HCT116 (cell line): ENCODE measurements at regions not wholly inside any gene's neighbourhood (a gene's known extent, or its start where the extent isn't known, plus 50 kb on each side); places are given as distances from the start of the nearest gene placed in this dataset.
A peak's percentile ranks its signal among the peaks of the same experiment; 100 is the strongest.

Experiments
- ATAC-seq: fragments of 200-7000 bp; cut with Tn5 transposase; 2 replicates; pipeline ENCODE4 v1.9.1; 2020; ENCODE audit warnings: mild to moderate bottlenecking, moderate library complexity
- BruUV-seq: library from RNA; stranded (reverse); fragments of 400-500 nt; replicated peaks from 2 replicates; lab custom pipeline; 2021; lab: Mats Ljungman, UMichigan
- CTCF ChIA-PET: fragments of 300-600 bp; sonication (Branson Sonifier 250); formaldehyde crosslinking; loops from one replicate; lab custom pipeline; 2021; ENCODE audit warnings: antibody characterized with exemption; lab: Charles Lee
- POLR2A ChIA-PET: fragments of 300-600, 350-600 bp; sonication (Branson Sonifier 250); formaldehyde crosslinking; loops from one replicate; lab custom pipeline; 2021; ENCODE audit warnings: antibody characterized with exemption; lab: Charles Lee
- RAD21 ChIA-PET, 2 experiments: fragments of 300-600 bp; sonication (Branson Sonifier 250); formaldehyde crosslinking; loops; one replicate each; lab custom pipeline; 2023; ENCODE audit warnings: low total read pairs in 2 of 2; ENCODE audit not compliant: uncharacterized antibody in 2 of 2, unreplicated experiment in 2 of 2, low non-redundant PET in 1 of 2; lab: Charles Lee
- DNase-seq: peaks from one replicate; pipeline ENCODE4 v3.0.0-alpha.2; 2010; ENCODE audit warnings: low read depth, low spot score
- H2AFZ ChIP-seq: fragments of 200-600 bp; shearing (Covaris generic), sonication (generic); 2 replicates; pipeline ENCODE4 v1.6.1; 2017; ENCODE audit warnings: low read depth, mixed run types, mixed read lengths, antibody characterized with exemption, low read length; ENCODE audit not compliant: poor library complexity, severe bottlenecking
- H3K27ac ChIP-seq: 2 replicates; pipeline ENCODE4 v1.5.1; 2012; ENCODE audit warnings: low read depth, low read length
- H3K27me3 ChIP-seq: fragments of 200-600 bp; sonication (generic); 2 replicates; pipeline ENCODE4 v1.6.1; 2016; ENCODE audit warnings: mixed run types, low read length, mixed read lengths; ENCODE audit not compliant: insufficient read depth
- H3K36me3 ChIP-seq, 2 experiments: fragments of 200-500 bp in 1 of 2; fragments of 200-600 bp in 1 of 2; sonication (Bioruptor generic) in 1 of 2; sonication (generic) in 1 of 2; 2 replicates each; pipeline versions ENCODE4 v1.5.1 to v1.6.1; 2014 to 2016; ENCODE audit warnings: low read length in 2 of 2, inconsistent platforms in 1 of 2, mixed read lengths in 1 of 2, mixed run types in 1 of 2; ENCODE audit not compliant: insufficient read depth in 2 of 2, control insufficient read depth in 1 of 2
- H3K4me1 ChIP-seq, 2 experiments: fragments of 200-600 bp in 1 of 2; sonication (generic) in 1 of 2; 2 replicates each; pipeline versions ENCODE4 v1.5.1 to v1.6.1; 2012 to 2017; ENCODE audit warnings: low read length in 2 of 2, inconsistent platforms in 1 of 2, mild to moderate bottlenecking in 1 of 2, mixed read lengths in 1 of 2, mixed run types in 1 of 2, moderate library complexity in 1 of 2; ENCODE audit not compliant: insufficient read depth in 2 of 2, control insufficient read depth in 1 of 2
- H3K4me2 ChIP-seq: fragments of 200-600 bp; sonication (generic); 2 replicates; pipeline ENCODE4 v1.6.1; 2017; ENCODE audit warnings: mixed run types, low read length, mixed read lengths
- H3K4me3 ChIP-seq, 2 experiments: fragments of 200-600 bp in 1 of 2; sonication (generic) in 1 of 2; replicated peaks in 1 of 2; 2 replicates each; pipeline ENCODE4 v1.5.1; 2011 to 2016; ENCODE audit warnings: low read length in 2 of 2, control low read depth in 1 of 2, low read depth in 1 of 2, mild to moderate bottlenecking in 1 of 2, mixed read lengths in 1 of 2, mixed run types in 1 of 2
- H3K79me2 ChIP-seq: fragments of 200-600 bp; sonication (generic); 2 replicates; pipeline ENCODE4 v1.6.1; 2017; ENCODE audit warnings: mild to moderate bottlenecking, mixed run types, low read length, moderate library complexity, mixed read lengths; ENCODE audit not compliant: insufficient read depth
- H3K9ac ChIP-seq: fragments of 200-600 bp; sonication (generic); 2 replicates; pipeline ENCODE4 v1.6.1; 2016; ENCODE audit warnings: low read length, mixed read lengths
- H3K9me2 ChIP-seq: fragments of 200-600 bp; sonication (generic), shearing (Covaris generic); 2 replicates; pipeline ENCODE4 v1.6.1; 2017; ENCODE audit warnings: mixed run types, mild to moderate bottlenecking, moderate library complexity; ENCODE audit not compliant: insufficient read depth
- H3K9me3 ChIP-seq, 2 experiments: fragments of 200-500 bp in 1 of 2; fragments of 200-600 bp in 1 of 2; sonication (Bioruptor generic) in 1 of 2; sonication (generic) in 1 of 2; 2 replicates each; pipeline ENCODE4 v1.6.1; 2014 to 2017; ENCODE audit warnings: low read length in 2 of 2, mixed read lengths in 2 of 2, inconsistent platforms in 1 of 2, low read depth in 1 of 2, mild to moderate bottlenecking in 1 of 2, mixed run types in 1 of 2, moderate library complexity in 1 of 2; ENCODE audit not compliant: control insufficient read depth in 1 of 2, insufficient read depth in 1 of 2
- H4K20me1 ChIP-seq: fragments of 200-600 bp; sonication (generic), shearing (Covaris generic); 2 replicates; pipeline ENCODE4 v1.6.1; 2017; ENCODE audit warnings: mixed run types, mild to moderate bottlenecking, moderate library complexity; ENCODE audit not compliant: insufficient read depth
- CBX3 ChIP-seq: IDR thresholded peaks from 2 replicates; pipeline ENCODE4 v1.6.1; 2012; ENCODE audit warnings: low read depth
- CTCF ChIP-seq, 3 experiments: fragments of 200-600 bp in 1 of 3; sonication (generic) in 1 of 3; IDR thresholded peaks in 2 of 3; conservative IDR thresholded peaks in 1 of 3; 2 replicates each; pipeline ENCODE4 v1.5.1; 2012 to 2017; ENCODE audit warnings: low read depth in 2 of 3, low read length in 2 of 3, antibody characterized with exemption in 1 of 3, borderline replicate concordance in 1 of 3, control low read depth in 1 of 3, mild to moderate bottlenecking in 1 of 3, mixed read lengths in 1 of 3, mixed run types in 1 of 3, moderate library complexity in 1 of 3; ENCODE audit not compliant: insufficient read depth in 1 of 3
- EZH2 ChIP-seq: fragments of 200-600 bp; sonication (generic); IDR thresholded peaks from 2 replicates; pipeline ENCODE4 v1.6.1; 2017; ENCODE audit warnings: antibody characterized with exemption, mixed run types
- RAD21 ChIP-seq: IDR thresholded peaks from 2 replicates; pipeline ENCODE4 v1.6.1; 2012; ENCODE audit warnings: low read depth, mild to moderate bottlenecking
- SIN3A ChIP-seq: IDR thresholded peaks from 2 replicates; pipeline ENCODE4 v1.6.1; 2012; ENCODE audit warnings: low read depth
- SRF ChIP-seq: IDR thresholded peaks from 2 replicates; pipeline ENCODE4 v1.6.1; 2012; ENCODE audit warnings: low read depth
- TCF7L2 ChIP-seq: IDR thresholded peaks from 2 replicates; pipeline ENCODE4 v1.7.0; 2011; ENCODE audit warnings: borderline replicate concordance, inconsistent platforms; ENCODE audit not compliant: insufficient read depth, insufficient read length; ENCODE audit errors: extremely low read depth
- YY1 ChIP-seq: IDR thresholded peaks from 2 replicates; pipeline ENCODE4 v1.6.1; 2011; ENCODE audit warnings: low read length, low read depth, moderate library complexity, mild to moderate bottlenecking; ENCODE audit not compliant: insufficient replicate concordance; ENCODE audit errors: extremely low read depth
- intact Hi-C: fragments of 100-400 bp; cut with micrococcal nuclease; formaldehyde crosslinking; loops from 2 replicates; pipeline ENCODE4 v1.10.0; 2022

DNA sequence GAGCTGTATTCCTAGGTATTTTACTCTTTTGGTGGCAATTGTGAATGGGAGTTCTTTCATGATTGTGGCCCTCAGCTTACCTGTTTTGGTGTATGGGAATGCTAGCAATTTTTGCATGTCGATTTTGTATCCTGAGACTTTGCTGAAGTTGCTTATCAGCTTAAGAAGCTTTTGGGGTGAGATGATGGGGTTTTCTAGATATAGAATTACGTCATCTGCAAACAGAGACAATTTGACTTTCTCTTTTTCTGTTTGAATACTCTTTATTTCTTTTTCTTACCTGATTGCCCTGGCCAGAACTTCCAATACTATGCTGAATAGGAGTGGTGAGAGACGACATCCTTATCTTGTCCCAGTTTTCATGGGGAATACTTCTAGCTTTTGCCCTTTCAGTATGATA, 191.2 kb downstream of the KCNE4 start:
- H2AFZ ChIP-seq: no peak overlapping the region
- no peak for TF ChIP-seq EZH2
- TF ChIP-seq TCF7L2: no peak
- no peak for TF ChIP-seq SIN3A
- H3K9ac ChIP-seq: no peak overlapping the region
- H3K27ac ChIP-seq: no peak overlapping the region
- no peaks in the 10 kb centered on the region for H3K4me1 ChIP-seq
- no peaks in the 10 kb centered on the region for H3K27me3 ChIP-seq
- no peak overlapping the region for H3K4me2 ChIP-seq
- no peaks in the 10 kb centered on the region; the same call in 1 of the 2 replicates for H3K9me2 ChIP-seq
- no peak overlapping the region for H3K4me3 ChIP-seq
- no peak for ATAC-seq
- DNase-seq: no peak
- no TSS peak for BruUV-seq
- RAD21 ChIA-PET: no interaction called here
- no peaks in the 10 kb centered on the region for H3K36me3 ChIP-seq
- CTCF ChIA-PET: no interaction called here
- H4K20me1 ChIP-seq: no peaks in the 10 kb centered on the region
- H3K9me3 ChIP-seq: no peaks in the 10 kb centered on the region
- intact Hi-C loops: no loop called here
- H3K79me2 ChIP-seq: no peaks in the 10 kb centered on the region
- POLR2A ChIA-PET: no interaction called here

- no peaks in the 10 kb centered on the region for H3K9me3 ChIP-seq
- H3K4me3 ChIP-seq: no peak overlapping the region
- intact Hi-C loops: loop anchor here (2.0 kb wide), 1 partner anchor 552 kb away; no protein-coding TSS in a partner anchor
- H3K9ac ChIP-seq: no peak overlapping the region
- no peaks in the 10 kb centered on the region for H3K36me3 ChIP-seq
- H3K9me2 ChIP-seq: no peaks in the 10 kb centered on the region; the same call in 1 of the 2 replicates
- TF ChIP-seq CTCF (IDR thresholded peaks at IDR 0.05 in 2 of 3, conservative IDR thresholded peaks at IDR 0.05 in 1 of 3; ENCODE audit: borderline replicate concordance in 1 of 3, insufficient read depth in 1 of 3, low read depth in 2 of 3, low read length in 2 of 3) (peak; percentile 58 to 81 (median 61); a peak in 5 of 6 replicates), RAD21 (peak; percentile 89), YY1 (peak; percentile 68), CBX3 (peak; percentile 66; the same call in 1 of the 2 replicates), SRF (no peak)
- TF ChIP-seq, all 23 proteins: peak for 4
- no TSS peak for BruUV-seq
- ChIA-PET POLR2A (interaction anchor here (1.9 kb wide), 1 partner anchor 474 kb away, joined by 8 read pairs; no protein-coding TSS in a partner anchor), RAD21 (interaction anchor here (0.6 to 1.5 kb wide), 4 partner anchors 422 to 1432 kb away, joined by 3 read pairs; no protein-coding TSS in a partner anchor), CTCF (interaction anchor here (0.6 to 2.0 kb wide), 11 partner anchors 16 to 614 kb away, joined by 3 to 14 read pairs (median 3); no protein-coding TSS in a partner anchor)
- peak; percentile 28 for DNase-seq
- Histone ChIP-seq H3K27me3 (no peaks in the 10 kb centered on the region), H2AFZ (peak overlapping the region; percentile 93), H3K4me2 (no peak overlapping the region), H4K20me1 (no peaks in the 10 kb centered on the region), H3K4me1 (no peaks in the 10 kb centered on the region), H3K79me2 (no peaks in the 10 kb centered on the region), H3K27ac (no peak overlapping the region)
- ATAC-seq: peak; percentile 80
These were observed 195.1 kb downstream of the KCNE4 start for GRCh38 chr2:223247136-223247535.
